ENCODE measurements at regions not wholly inside any gene's neighbourhood (a gene's known extent, or its start where the extent isn't known, plus 50 kb on each side); places are given as distances from the start of the nearest gene placed in this dataset.
A peak's percentile ranks its signal among the peaks of the same experiment; 100 is the strongest.

DNA sequence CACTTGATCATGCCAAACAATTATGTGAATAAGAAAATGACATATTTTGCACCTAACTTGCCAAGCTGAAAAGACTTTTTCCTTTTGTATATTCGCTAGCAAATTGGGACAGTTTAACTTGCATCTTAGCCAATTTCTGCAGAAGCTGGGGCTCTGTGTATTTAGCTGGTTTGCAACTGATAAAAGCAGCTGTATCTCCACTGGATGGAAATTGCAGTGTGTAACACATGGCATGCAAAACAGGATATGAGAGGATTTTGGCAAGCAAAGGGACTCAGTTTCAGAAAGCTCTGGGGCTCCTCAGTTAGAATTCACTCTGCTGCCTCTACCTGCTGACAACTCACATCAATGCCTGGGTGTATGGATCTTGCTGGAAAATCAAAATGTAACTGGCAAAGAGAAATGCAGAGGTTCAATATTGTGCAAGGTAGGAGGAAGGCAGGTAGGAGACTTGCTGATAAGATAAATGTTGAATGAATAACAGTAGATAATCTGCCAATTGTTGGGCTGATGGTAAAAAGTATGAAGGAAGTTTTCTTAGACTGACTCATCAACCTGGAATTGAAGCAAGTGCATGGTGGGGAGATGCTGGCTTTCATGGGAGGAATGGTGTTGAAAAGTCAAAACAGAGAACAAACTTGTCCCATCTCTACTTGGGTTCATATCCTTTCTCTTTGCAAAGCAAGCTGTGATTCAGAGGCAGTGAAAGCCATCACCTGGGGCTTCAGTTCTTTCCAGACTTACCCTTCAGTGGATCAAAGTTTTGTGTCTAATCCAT is 546.9 kb upstream of the AMELY start:
- Histone ChIP-seq H3K4me3 (ENCODE audit: low read depth, low read length) (no peak overlapping the region), H3K36me3 (ENCODE audit: control insufficient read depth, insufficient read depth, low read length) (no peaks in the 10 kb centered on the region), H3K27me3 (ENCODE audit: control insufficient read depth, insufficient read depth, low read length) (no peaks in the 10 kb centered on the region)
- POLR2A ChIA-PET: no interaction called here
- TF ChIP-seq, protein P1, sequence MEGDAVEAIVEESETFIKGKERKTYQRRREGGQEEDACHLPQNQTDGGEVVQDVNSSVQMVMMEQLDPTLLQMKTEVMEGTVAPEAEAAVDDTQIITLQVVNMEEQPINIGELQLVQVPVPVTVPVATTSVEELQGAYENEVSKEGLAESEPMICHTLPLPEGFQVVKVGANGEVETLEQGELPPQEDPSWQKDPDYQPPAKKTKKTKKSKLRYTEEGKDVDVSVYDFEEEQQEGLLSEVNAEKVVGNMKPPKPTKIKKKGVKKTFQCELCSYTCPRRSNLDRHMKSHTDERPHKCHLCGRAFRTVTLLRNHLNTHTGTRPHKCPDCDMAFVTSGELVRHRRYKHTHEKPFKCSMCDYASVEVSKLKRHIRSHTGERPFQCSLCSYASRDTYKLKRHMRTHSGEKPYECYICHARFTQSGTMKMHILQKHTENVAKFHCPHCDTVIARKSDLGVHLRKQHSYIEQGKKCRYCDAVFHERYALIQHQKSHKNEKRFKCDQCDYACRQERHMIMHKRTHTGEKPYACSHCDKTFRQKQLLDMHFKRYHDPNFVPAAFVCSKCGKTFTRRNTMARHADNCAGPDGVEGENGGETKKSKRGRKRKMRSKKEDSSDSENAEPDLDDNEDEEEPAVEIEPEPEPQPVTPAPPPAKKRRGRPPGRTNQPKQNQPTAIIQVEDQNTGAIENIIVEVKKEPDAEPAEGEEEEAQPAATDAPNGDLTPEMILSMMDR (IDR thresholded peaks at IDR 0.05; ENCODE audit: insufficient read depth, low read depth, low read length): no peak
- no peak for DNase-seq (ENCODE audit: low read depth)
- CTCF ChIA-PET: no interaction called here

DNA sequence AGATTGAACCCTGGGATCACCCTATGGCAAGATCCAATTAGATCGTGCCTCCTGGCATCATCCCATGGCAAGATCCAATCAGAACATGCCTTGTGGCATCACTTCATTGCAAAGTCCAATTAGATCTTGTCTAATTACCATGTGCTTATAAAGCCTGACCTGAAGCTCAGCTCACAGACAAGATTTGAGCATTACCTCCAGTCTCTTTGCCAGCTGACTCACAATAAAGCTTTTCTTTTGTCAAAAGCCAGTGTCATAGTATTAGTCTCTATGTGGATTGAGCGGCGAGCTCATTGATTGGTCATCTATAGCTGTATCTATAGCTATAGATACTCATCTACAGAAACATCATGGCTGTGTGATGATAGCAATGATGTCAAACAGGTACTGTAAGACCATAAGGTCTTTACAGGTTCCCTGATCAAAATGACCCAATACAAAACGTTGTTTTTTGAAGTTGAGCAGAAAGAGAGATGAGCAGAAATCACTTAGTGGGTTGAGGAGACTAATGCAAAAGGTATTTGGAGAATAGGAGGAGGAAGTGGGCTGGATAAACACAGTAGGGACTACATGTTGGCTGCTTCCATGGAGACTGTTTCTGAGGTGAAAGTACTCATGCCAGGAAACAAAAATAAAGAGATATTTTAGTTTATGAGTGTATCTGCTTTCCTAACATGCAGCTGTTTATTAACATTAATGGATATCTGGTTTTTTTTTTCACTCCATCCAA is 545.9 kb upstream of the AMELY start:
- Histone ChIP-seq H3K36me3 (ENCODE audit: control insufficient read depth, insufficient read depth, low read length) (no peaks in the 10 kb centered on the region), H3K27me3 (ENCODE audit: control insufficient read depth, insufficient read depth, low read length) (no peaks in the 10 kb centered on the region), H3K4me3 (ENCODE audit: low read depth, low read length) (no peak overlapping the region)
- POLR2A ChIA-PET: no interaction called here
- TF ChIP-seq, protein P1 (IDR thresholded peaks at IDR 0.05; ENCODE audit: insufficient read depth, low read depth, low read length): no peak
- peak; percentile 69 for DNase-seq (ENCODE audit: low read depth)
- CTCF ChIA-PET: no interaction called here

DNA sequence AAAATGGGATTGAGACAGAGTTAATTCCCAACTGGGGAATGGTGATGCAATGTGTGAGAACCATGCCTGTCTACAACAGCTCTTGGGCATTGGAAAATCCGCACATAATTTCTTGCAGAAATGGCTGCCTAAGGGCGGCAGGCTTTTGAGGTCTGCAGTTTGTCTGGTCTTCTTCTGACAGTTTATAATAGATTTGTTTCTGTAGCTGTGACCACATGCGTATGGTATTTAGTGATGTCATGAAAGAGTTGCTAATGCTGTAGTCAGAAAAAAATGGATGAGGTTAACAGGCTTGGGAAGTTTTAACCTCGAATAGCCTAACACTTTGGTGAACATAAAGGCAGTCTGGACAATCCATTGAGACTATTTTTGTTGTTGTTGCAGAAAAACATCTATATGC is 544.1 kb upstream of the AMELY start:
- CTCF ChIA-PET: no interaction called here
- peak; percentile 66 for DNase-seq (ENCODE audit: low read depth)

DNA sequence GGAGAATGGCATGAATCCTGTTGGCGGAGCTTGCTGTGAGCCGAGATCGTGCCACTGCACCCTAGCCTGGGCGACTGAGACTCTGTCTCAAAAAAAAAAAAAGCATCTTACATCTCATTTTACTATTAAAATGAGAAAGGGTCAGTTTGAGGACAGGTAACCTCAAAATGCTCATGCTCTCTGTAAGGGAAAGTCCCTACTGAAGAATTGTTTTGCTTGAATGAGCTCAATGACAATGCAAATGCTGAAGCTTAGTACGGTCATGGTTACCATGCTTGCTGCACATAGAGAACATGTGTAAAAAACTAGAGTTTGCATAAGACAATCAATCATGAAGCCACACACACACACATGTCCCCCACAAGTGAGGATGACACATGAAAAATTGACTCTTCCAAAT is 541.8 kb upstream of the AMELY start:
- ChIA-PET CTCF (no interaction called here), POLR2A (no interaction called here)
- Histone ChIP-seq H3K4me3 (ENCODE audit: low read depth, low read length) (no peak overlapping the region), H3K36me3 (ENCODE audit: control insufficient read depth, insufficient read depth, low read length) (no peaks in the 10 kb centered on the region), H3K27me3 (ENCODE audit: control insufficient read depth, insufficient read depth, low read length) (no peaks in the 10 kb centered on the region)
- no peak for DNase-seq (ENCODE audit: low read depth)
- TF ChIP-seq, protein P1 (IDR thresholded peaks at IDR 0.05; ENCODE audit: insufficient read depth, low read depth, low read length): no peak

More for the DNA sequence above, 544.1 kb upstream of the AMELY start:
- H3K27me3 ChIP-seq (ENCODE audit: control insufficient read depth, insufficient read depth, low read length): no peaks in the 10 kb centered on the region
- no peaks in the 10 kb centered on the region for H3K36me3 ChIP-seq (ENCODE audit: control insufficient read depth, insufficient read depth, low read length)
- TF ChIP-seq, protein P1 (IDR thresholded peaks at IDR 0.05; ENCODE audit: insufficient read depth, low read depth, low read length): no peak
- POLR2A ChIA-PET: no interaction called here
- no peak overlapping the region for H3K4me3 ChIP-seq (ENCODE audit: low read depth, low read length)

DNA sequence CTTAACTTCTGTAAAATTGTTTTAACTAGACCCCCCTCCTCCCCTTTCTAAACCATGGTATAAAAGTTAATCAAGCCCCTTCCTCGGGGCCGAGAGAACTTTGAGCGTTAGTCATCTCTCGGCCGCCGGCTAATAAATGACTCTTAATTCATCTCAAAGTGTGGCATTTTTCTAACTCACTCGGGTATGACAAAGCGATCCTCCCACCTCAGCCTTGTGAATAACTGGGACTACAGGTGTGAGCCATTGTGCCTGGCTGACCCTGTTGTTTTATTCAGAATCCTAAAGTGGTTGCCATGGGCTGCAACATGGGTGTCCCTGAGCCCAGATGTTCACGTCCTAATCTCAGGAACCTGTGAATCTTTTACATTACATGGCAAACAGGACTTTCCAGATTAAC is 540.7 kb upstream of the AMELY start:
- CTCF ChIA-PET: no interaction called here
- TF ChIP-seq, protein P1 (IDR thresholded peaks at IDR 0.05; ENCODE audit: insufficient read depth, low read depth, low read length): no peak
- Histone ChIP-seq H3K27me3 (ENCODE audit: control insufficient read depth, insufficient read depth, low read length) (no peaks in the 10 kb centered on the region), H3K36me3 (ENCODE audit: control insufficient read depth, insufficient read depth, low read length) (no peaks in the 10 kb centered on the region), H3K4me3 (ENCODE audit: low read depth, low read length) (no peak overlapping the region)
- POLR2A ChIA-PET: no interaction called here
- no peak for DNase-seq (ENCODE audit: low read depth)

Measured in BJ (cell line).